Cardiac muscle cell (in vitro differentiated cells and primary cell): ENCODE measurements at regions not wholly inside any gene's neighbourhood (a gene's known extent, or its start where the extent isn't known, plus 50 kb on each side); places are given as distances from the start of the nearest gene placed in this dataset.

Experiments
- DNase-seq, 2 donors: peaks; one replicate each; pipeline versions ENCODE4 v3.0.0 to v3.0.0-alpha.2; 2010 to 2017; ENCODE audit warnings: low read depth in 1 of 2, low spot score in 1 of 2
- H3K27ac ChIP-seq: fragments of 200-600 bp; sonication (generic); 2 replicates; pipeline ENCODE4 v1.5.1; 2016
- H3K27me3 ChIP-seq: fragments of 200-600 bp; sonication (generic); 2 replicates; pipeline ENCODE4 v1.6.0; 2016; ENCODE audit warnings: control low read depth
- H3K36me3 ChIP-seq: fragments of 200-600 bp; sonication (generic); 2 replicates; pipeline ENCODE4 v1.5.1; 2016; ENCODE audit warnings: control low read depth
- H3K4me1 ChIP-seq: fragments of 200-600 bp; sonication (generic); 2 replicates; pipeline ENCODE4 v1.8.1; 2017; ENCODE audit warnings: low read depth, mild to moderate bottlenecking, mixed run types
- H3K4me3 ChIP-seq: fragments of 200-600 bp; sonication (generic); 2 replicates; pipeline ENCODE4 v1.5.1; 2016; ENCODE audit warnings: mild to moderate bottlenecking
- H3K9me3 ChIP-seq: fragments of 200-600 bp; sonication (generic); 2 replicates; pipeline ENCODE4 v1.5.1; 2017; ENCODE audit warnings: low read depth, mild to moderate bottlenecking, control low read depth
- TF ChIP-seq, protein P1 (sequence below): IDR thresholded peaks from 2 replicates; pipeline ENCODE4 v1.5.1; 2012; ENCODE audit warnings: low read depth, mild to moderate bottlenecking, low read length

DNA sequence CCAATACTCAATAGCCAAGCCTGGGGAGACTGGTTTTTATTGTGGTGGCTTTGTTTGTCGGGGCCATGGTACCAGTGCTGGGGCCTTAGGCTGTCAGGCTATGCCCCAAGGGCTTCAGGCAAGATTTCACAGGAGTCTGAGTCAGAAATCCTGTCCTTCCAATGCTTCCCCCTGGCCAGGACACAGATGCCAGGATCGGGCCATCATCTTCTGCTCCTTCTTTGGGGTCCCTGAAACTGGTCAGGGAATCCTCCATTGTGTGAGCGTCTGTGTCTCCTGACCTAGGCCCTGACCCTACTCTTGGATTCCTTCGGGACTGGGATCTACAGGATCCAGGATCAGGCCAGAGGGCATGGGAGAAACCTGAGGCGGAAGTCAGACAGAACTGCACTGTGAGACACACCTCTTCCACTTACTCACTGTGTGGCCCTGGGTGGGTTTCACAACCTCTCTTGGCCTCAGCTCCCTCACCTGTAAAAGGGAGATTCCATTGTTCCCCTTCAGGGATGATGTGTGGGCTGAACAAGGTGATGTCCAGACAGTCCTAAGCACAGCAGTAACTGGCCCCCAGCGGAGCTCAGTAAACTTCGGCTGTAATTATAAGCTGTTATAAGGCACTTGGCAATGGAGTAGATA, 292.7 kb downstream of the UACA start:
- Histone ChIP-seq H3K4me3 (no peak overlapping the region), H3K36me3 (no peaks in the 10 kb centered on the region), H3K27ac (no peak overlapping the region), H3K27me3 (peaks cover 14% of the 10 kb centered on the region), H3K4me1 (no peaks in the 10 kb centered on the region), H3K9me3 (no peaks in the 10 kb centered on the region)
- TF ChIP-seq, protein P1, sequence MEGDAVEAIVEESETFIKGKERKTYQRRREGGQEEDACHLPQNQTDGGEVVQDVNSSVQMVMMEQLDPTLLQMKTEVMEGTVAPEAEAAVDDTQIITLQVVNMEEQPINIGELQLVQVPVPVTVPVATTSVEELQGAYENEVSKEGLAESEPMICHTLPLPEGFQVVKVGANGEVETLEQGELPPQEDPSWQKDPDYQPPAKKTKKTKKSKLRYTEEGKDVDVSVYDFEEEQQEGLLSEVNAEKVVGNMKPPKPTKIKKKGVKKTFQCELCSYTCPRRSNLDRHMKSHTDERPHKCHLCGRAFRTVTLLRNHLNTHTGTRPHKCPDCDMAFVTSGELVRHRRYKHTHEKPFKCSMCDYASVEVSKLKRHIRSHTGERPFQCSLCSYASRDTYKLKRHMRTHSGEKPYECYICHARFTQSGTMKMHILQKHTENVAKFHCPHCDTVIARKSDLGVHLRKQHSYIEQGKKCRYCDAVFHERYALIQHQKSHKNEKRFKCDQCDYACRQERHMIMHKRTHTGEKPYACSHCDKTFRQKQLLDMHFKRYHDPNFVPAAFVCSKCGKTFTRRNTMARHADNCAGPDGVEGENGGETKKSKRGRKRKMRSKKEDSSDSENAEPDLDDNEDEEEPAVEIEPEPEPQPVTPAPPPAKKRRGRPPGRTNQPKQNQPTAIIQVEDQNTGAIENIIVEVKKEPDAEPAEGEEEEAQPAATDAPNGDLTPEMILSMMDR = no peak
- no peak for DNase-seq

DNA sequence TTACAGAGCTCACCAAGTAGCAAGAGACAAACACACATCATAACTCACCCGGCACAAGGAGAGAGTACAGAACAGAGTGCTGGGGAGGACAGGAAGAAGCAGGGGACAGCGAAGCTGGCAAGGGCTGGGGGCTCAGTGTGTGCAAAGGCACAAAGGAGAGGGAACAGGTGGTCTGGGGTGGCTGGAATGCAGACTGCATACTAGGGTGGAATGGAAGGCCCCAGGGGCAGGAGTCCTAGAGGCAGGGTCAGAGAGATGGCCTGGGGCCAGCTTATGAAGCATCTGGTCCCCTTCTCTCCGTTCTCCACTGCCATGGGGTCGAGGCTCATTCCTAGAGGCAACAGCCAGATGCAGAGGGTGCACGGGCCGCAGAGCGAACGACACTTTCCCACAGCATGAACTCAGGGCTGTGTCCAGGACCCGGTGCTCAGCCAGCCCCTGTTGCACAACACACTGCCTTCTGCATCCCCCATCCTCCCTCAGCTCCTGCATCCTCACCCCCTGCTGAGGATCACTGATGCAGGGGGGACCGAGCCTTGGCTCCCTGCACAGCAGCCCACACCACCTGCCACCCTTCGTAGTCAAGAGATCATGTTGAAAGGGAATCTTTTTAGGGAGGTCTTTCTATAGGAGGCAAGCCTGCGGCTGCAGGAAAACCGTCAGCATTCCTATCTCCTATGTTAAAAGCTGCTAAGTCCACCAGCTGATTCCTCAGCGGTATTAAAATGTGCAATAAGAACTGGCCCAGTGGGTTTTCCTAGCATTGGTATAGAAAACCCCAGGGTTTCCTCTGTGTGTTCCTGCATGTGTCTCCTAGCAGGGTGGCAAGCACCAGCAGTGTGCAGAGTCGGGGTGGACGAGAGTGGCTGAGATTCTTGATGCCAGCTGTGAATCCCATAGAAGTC, 293.5 kb downstream of the UACA start:
- H3K27me3 ChIP-seq = peaks cover 14% of the 10 kb centered on the region
- H3K4me1 ChIP-seq = no peaks in the 10 kb centered on the region
- H3K36me3 ChIP-seq = no peaks in the 10 kb centered on the region
- no peak overlapping the region for H3K4me3 ChIP-seq
- no peak for DNase-seq
- H3K9me3 ChIP-seq = no peaks in the 10 kb centered on the region
- TF ChIP-seq, protein P1 = no peak
- H3K27ac ChIP-seq = no peak overlapping the region

DNA sequence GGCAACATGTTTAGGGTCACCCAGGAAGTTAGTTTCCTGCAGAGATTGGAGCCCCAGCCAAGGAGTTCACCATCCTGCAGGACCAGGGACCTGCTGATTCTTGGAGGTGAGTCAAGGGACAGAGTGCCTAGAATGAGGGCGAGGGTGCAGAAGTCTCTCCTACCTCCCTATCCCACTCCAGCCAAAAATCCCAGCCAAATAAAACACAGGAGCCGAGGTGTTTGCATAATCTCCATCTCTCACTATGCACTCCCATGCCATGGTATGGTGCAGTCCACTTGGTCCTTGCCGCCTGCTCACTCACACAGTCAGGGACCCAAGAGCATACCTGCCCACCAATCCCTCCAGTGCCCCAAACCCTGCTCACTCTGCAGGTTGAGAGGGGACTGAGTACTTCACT, 294.2 kb downstream of the UACA start:
- Histone ChIP-seq H3K27ac (no peak overlapping the region), H3K9me3 (no peaks in the 10 kb centered on the region), H3K4me1 (no peaks in the 10 kb centered on the region), H3K4me3 (no peak overlapping the region), H3K27me3 (peaks cover 14% of the 10 kb centered on the region), H3K36me3 (no peaks in the 10 kb centered on the region)
- no peak for DNase-seq
- TF ChIP-seq, protein P1 = no peak

DNA sequence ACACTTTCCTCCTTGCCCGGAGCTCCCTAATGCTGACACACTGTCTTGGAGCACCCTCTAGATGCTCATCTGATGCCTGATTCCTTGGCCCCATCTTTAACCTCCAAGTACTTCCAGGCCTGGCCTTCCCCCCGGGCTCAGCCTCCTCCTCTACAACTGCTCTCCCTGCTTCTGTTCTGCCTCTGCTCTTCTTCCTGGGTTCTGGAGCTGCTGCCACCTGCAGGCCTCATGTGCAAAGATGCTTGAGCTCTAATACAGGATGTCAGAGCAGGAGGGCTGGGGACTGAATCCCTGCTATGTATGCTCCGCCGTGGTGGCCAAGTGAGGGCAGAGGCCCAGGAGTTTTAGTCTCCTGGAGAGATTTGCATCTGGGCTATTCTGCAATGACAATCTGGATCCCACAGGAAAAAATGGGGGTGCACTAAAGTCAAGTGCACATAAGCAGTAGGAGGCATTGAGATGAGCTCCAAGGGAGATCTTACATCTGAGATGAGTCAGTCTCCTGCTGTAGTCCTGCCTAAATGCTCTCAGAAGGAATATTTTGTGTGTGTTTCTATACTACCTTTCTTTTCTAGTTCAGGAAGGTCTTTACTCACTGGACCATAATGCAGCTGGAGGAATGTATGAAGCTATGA, 296.3 kb downstream of the UACA start:
- peaks cover 14% of the 10 kb centered on the region for H3K27me3 ChIP-seq

DNA sequence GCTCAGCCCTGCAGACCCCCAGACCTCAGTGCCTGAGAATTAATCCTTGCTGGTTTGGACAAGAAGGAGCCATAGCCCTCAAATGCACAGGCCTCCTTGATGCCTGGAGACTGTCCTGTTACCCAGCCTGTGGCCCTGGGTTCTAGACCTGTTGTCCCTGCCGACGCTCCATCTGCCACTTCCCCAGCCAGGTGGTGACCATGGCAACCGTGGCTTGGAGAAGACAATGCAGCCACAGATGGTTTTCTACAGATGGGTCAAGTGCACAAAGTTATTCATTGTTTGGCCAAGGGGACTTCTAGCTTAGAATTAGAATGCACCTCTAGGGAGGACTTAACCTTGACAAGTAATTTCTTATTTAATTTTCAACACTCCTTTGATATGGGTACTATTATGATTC, 297.1 kb downstream of the UACA start:
- H3K27ac ChIP-seq = no peak overlapping the region
- no peak overlapping the region for H3K4me3 ChIP-seq
- DNase-seq = no peak
- TF ChIP-seq, protein P1 = no peak
- no peaks in the 10 kb centered on the region for H3K36me3 ChIP-seq
- H3K4me1 ChIP-seq = no peaks in the 10 kb centered on the region
- no peaks in the 10 kb centered on the region for H3K9me3 ChIP-seq
- peaks cover 14% of the 10 kb centered on the region for H3K27me3 ChIP-seq

More for the DNA sequence above, 296.3 kb downstream of the UACA start:
- H3K27ac ChIP-seq = no peak overlapping the region
- TF ChIP-seq, protein P1 = peak; percentile 82
- DNase-seq = peak; percentile 62 to 76
- no peaks in the 10 kb centered on the region for H3K4me1 ChIP-seq
- H3K4me3 ChIP-seq = no peak overlapping the region
- H3K9me3 ChIP-seq = no peaks in the 10 kb centered on the region
- no peaks in the 10 kb centered on the region for H3K36me3 ChIP-seq
